GM19452 (cell line): ENCODE measurements at regions not wholly inside any gene's neighbourhood (a gene's known extent, or its start where the extent isn't known, plus 50 kb on each side); places are given as distances from the start of the nearest gene placed in this dataset.
"Not testable (repeated sequence)": the region's sequence is repeated elsewhere in the genome, so short reads cannot be mapped to it uniquely, and the experiment has no call there.

ENCODE experiments used
- ATAC-seq: cut with Tn5 transposase; IDR thresholded peaks from one replicate; pipeline ENCODE4 v1.9.1; 2021; ENCODE audit not compliant: unreplicated experiment

GRCh38 chr3:177449360-177450006 is 252.2 kb upstream of the TBL1XR1 start:
- peak; percentile 95 for ATAC-seq

GRCh38 chr3:177451301-177451750 is 254.0 kb upstream of the TBL1XR1 start:
- ATAC-seq = no peak

- ATAC-seq = no peak
Observed at GRCh38 chr3:177451864-177452830, 254.9 kb upstream of the TBL1XR1 start.

- no peak for ATAC-seq
Observed at GRCh38 chr3:177452831-177453450, 255.7 kb upstream of the TBL1XR1 start.

GRCh38 chr3:177453451-177453844 is 256.2 kb upstream of the TBL1XR1 start:
- no peak for ATAC-seq

- not testable (repeated sequence) for ATAC-seq
Observed at GRCh38 chr3:177457204-177457603, 259.9 kb upstream of the TBL1XR1 start.

GRCh38 chr3:177459401-177459800 is 262.1 kb upstream of the TBL1XR1 start:
- no peak for ATAC-seq

- ATAC-seq = no peak
Observed at GRCh38 chr3:177460047-177460446, 262.8 kb upstream of the TBL1XR1 start.

- no peak for ATAC-seq
Observed at GRCh38 chr3:177461765-177462164, 264.5 kb upstream of the TBL1XR1 start.

GRCh38 chr3:177463341-177463740 is 266.1 kb upstream of the TBL1XR1 start:
- not testable (repeated sequence) for ATAC-seq

GRCh38 chr3:177463863-177464262 is 266.6 kb upstream of the TBL1XR1 start:
- ATAC-seq = no peak

GRCh38 chr3:177464392-177465256 is 267.3 kb upstream of the TBL1XR1 start:
- no peak for ATAC-seq

- no peak for ATAC-seq
Observed at GRCh38 chr3:177465257-177465642, 268.0 kb upstream of the TBL1XR1 start.

GRCh38 chr3:177466074-177466473 is 268.8 kb upstream of the TBL1XR1 start:
- ATAC-seq = no peak

GRCh38 chr3:177466622-177467021 is 269.3 kb upstream of the TBL1XR1 start:
- ATAC-seq = not testable (repeated sequence)

GRCh38 chr3:177467247-177467985 is 270.1 kb upstream of the TBL1XR1 start:
- ATAC-seq = no peak

- ATAC-seq = no peak
Observed at GRCh38 chr3:177468331-177468730, 271.0 kb upstream of the TBL1XR1 start.

- ATAC-seq = no peak
Observed at GRCh38 chr3:177468816-177469215, 271.5 kb upstream of the TBL1XR1 start.

GRCh38 chr3:177469216-177469615 is 271.9 kb upstream of the TBL1XR1 start:
- no peak for ATAC-seq
